GM10248 (cell line): ENCODE measurements at regions not wholly inside any gene's neighbourhood (a gene's known extent, or its start where the extent isn't known, plus 50 kb on each side); places are given as distances from the start of the nearest gene placed in this dataset.

ENCODE experiments used
- CTCF ChIA-PET: fragments of 300-600 bp; sonication (Branson Sonifier 250); formaldehyde crosslinking; extraction: SDS; loops from one replicate; lab custom pipeline; 2021; ENCODE audit warnings: antibody characterized with exemption; lab: Yijun Ruan, JAX
- POLR2A ChIA-PET: fragments of 350-650 bp; sonication (Branson Sonifier 250); formaldehyde crosslinking; extraction: SDS; loops from one replicate; lab custom pipeline; 2020; ENCODE audit warnings: antibody characterized with exemption; lab: Yijun Ruan, JAX
- DNase-seq: peaks from one replicate; pipeline ENCODE4 v3.0.0; 2012; ENCODE audit errors: extremely low spot score
- CTCF ChIP-seq: IDR thresholded peaks from 2 replicates; pipeline ENCODE4 v1.5.1; 2012; ENCODE audit warnings: mild to moderate bottlenecking, low read depth; ENCODE audit errors: extremely low read depth, missing control alignments, control extremely low read depth

- POLR2A ChIA-PET, result no interaction called here
- CTCF ChIA-PET, result interaction anchor here (1.0 to 1.3 kb wide), 2 partner anchors 13 to 20 kb away, joined by 3 read pairs; no protein-coding TSS in a partner anchor
- no peak for TF ChIP-seq CTCF
- DNase-seq, result no peak
Measured at GRCh38 chr7:119545118-119545517, 727.9 kb upstream of the KCND2 start.

GRCh38 chr7:119555788-119556187 lies 717.2 kb upstream of the KCND2 start:
- ChIA-PET CTCF (no interaction called here), POLR2A (no interaction called here)
- DNase-seq, result no peak
- TF ChIP-seq CTCF, result no peak

- TF ChIP-seq CTCF, result no peak
- POLR2A ChIA-PET, result no interaction called here
- no peak for DNase-seq
- CTCF ChIA-PET, result no interaction called here
Measured at GRCh38 chr7:119556436-119556835, 716.5 kb upstream of the KCND2 start.

- POLR2A ChIA-PET, result no interaction called here
- no peak for TF ChIP-seq CTCF
- CTCF ChIA-PET, result interaction anchor here (2.9 kb wide), 1 partner anchor 11 kb away, joined by 11 read pairs; no protein-coding TSS in a partner anchor
Measured at GRCh38 chr7:119561751-119562150, 711.2 kb upstream of the KCND2 start.

GRCh38 chr7:119562839-119563238 lies 710.1 kb upstream of the KCND2 start:
- ChIA-PET POLR2A (no interaction called here), CTCF (interaction anchor here (0.9 to 2.9 kb wide), 3 partner anchors 10 to 19 kb away, joined by 3 to 11 read pairs (median 3); no protein-coding TSS in a partner anchor)
- DNase-seq, result no peak
- no peak for TF ChIP-seq CTCF

More at GRCh38 chr7:119561751-119562150, 711.2 kb upstream of the KCND2 start:
- DNase-seq, result no peak

- POLR2A ChIA-PET, result no interaction called here
Measured at GRCh38 chr7:119571666-119572065, 701.3 kb upstream of the KCND2 start.

More at GRCh38 chr7:119571666-119572065, 701.3 kb upstream of the KCND2 start:
- CTCF ChIA-PET, result interaction anchor here (2.1 kb wide), 1 partner anchor 9 kb away, joined by 11 read pairs; no protein-coding TSS in a partner anchor
- no peak for TF ChIP-seq CTCF
- no peak for DNase-seq
